HEK293T (cell line): ENCODE measurements at regions not wholly inside any gene's neighbourhood (a gene's known extent, or its start where the extent isn't known, plus 50 kb on each side); places are given as distances from the start of the nearest gene placed in this dataset.

Source experiments
- BHLHE40 ChIP-seq: fragments of 450-650 bp; IDR thresholded peaks from 2 replicates; pipeline ENCODE4 v1.6.1; 2016; ENCODE audit warnings: mild to moderate bottlenecking, moderate library complexity, borderline replicate concordance
- CTBP1 ChIP-seq: fragments of 450-650 bp; IDR thresholded peaks from 2 replicates; pipeline ENCODE4 v1.6.1; 2016; ENCODE audit warnings: borderline replicate concordance
- ELF4 ChIP-seq: fragments of 450-650 bp; IDR thresholded peaks from 2 replicates; pipeline ENCODE4 v1.6.1; 2017; ENCODE audit warnings: antibody characterized with exemption
- FOXA1 ChIP-seq: fragments of 450-650 bp; IDR thresholded peaks from 2 replicates; pipeline ENCODE4 v1.6.1; 2016; ENCODE audit warnings: mild to moderate bottlenecking
- FOXK2 ChIP-seq: fragments of 450-650 bp; IDR thresholded peaks from 2 replicates; pipeline ENCODE4 v1.6.1; 2016; ENCODE audit warnings: mild to moderate bottlenecking
- FOXM1 ChIP-seq: fragments of 450-650 bp; IDR thresholded peaks from 2 replicates; pipeline ENCODE4 v1.6.1; 2017; ENCODE audit warnings: mild to moderate bottlenecking, borderline replicate concordance
- HDGF ChIP-seq: fragments of 450-650 bp; IDR thresholded peaks from 2 replicates; pipeline ENCODE4 v1.6.1; 2017; ENCODE audit warnings: antibody characterized with exemption, borderline replicate concordance
- L3MBTL2 ChIP-seq: fragments of 450-650 bp; conservative IDR thresholded peaks from 2 replicates; pipeline ENCODE4 v1.6.1; 2016; ENCODE audit warnings: mild to moderate bottlenecking
- LEF1 ChIP-seq: fragments of 450-650 bp; IDR thresholded peaks from 2 replicates; pipeline ENCODE4 v1.6.1; 2017; ENCODE audit warnings: mild to moderate bottlenecking, borderline replicate concordance
- SP1 ChIP-seq: fragments of 450-650 bp; IDR thresholded peaks from 2 replicates; pipeline ENCODE4 v1.6.1; 2017
- SUZ12 ChIP-seq: fragments of 450-650 bp; IDR thresholded peaks from 2 replicates; pipeline ENCODE4 v1.6.1; 2016; ENCODE audit warnings: mild to moderate bottlenecking
- ZNF384 ChIP-seq: fragments of 450-650 bp; IDR thresholded peaks from 2 replicates; pipeline ENCODE4 v1.6.1; 2016

DNA sequence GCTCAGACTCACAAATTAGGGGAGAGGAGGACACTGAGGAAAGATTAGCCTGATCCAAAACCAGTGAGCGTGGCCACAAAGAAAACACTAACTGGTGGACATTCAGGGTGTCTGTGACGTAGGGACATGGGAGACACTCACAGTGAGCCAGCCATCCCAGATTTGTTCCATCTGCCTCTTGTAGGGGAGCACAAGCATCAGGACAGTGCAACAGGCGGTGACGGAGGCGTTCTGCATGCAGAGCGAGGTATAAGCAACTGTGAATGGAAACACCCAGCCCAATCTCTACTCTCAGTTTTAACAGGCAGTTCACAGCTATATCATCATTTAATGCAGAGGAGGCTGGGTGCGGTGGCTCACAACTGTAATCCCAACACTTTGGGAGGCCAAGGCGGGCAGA, 52.8 kb upstream of the TOMM7 start:
- no peak for TF ChIP-seq HDGF
- no peak for TF ChIP-seq CTBP1
- no peak for TF ChIP-seq LEF1
- TF ChIP-seq BHLHE40: no peak
- TF ChIP-seq SP1: no peak
- TF ChIP-seq FOXA1: no peak
- TF ChIP-seq FOXK2: no peak
- no peak for TF ChIP-seq ZNF384
- TF ChIP-seq L3MBTL2: no peak
- no peak for TF ChIP-seq ELF4
- no peak for TF ChIP-seq FOXM1
- TF ChIP-seq SUZ12: no peak
